DOHH2 (cell line): ENCODE measurements at regions not wholly inside any gene's neighbourhood (a gene's known extent, or its start where the extent isn't known, plus 50 kb on each side); places are given as distances from the start of the nearest gene placed in this dataset.

Experiments
- H3F3A ChIP-seq: fragments of 200-600 bp; sonication (generic), shearing (Covaris generic); 2 replicates; pipeline ENCODE4 v1.6.0; 2016; ENCODE audit warnings: antibody characterized with exemption, mild to moderate bottlenecking; ENCODE audit not compliant: control insufficient read depth, insufficient read depth
- H3K27ac ChIP-seq: fragments of 200-600 bp; sonication (generic); 2 replicates; pipeline ENCODE4 v1.5.1; 2014; ENCODE audit warnings: low read depth, mild to moderate bottlenecking, low read length, moderate library complexity
- H3K27me3 ChIP-seq: fragments of 200-600 bp; sonication (generic); 2 replicates; pipeline ENCODE4 v1.6.1; 2014; ENCODE audit warnings: mild to moderate bottlenecking, low read length, mixed read lengths; ENCODE audit not compliant: control insufficient read depth
- H3K36me3 ChIP-seq: fragments of 200-600 bp; sonication (generic); 2 replicates; pipeline ENCODE4 v1.6.1; 2014; ENCODE audit warnings: mild to moderate bottlenecking, low read length, moderate library complexity, mixed read lengths; ENCODE audit not compliant: control insufficient read depth
- H3K4me1 ChIP-seq: fragments of 200-600 bp; sonication (generic); 2 replicates; pipeline ENCODE4 v1.6.1; 2014; ENCODE audit warnings: mild to moderate bottlenecking, low read length, mixed read lengths; ENCODE audit not compliant: control insufficient read depth
- H3K4me2 ChIP-seq: fragments of 200-600 bp; sonication (generic); 2 replicates; pipeline ENCODE4 v1.6.0; 2014; ENCODE audit warnings: mild to moderate bottlenecking, low read length, moderate library complexity
- H3K4me3 ChIP-seq: fragments of 200-600 bp; sonication (generic); 2 replicates; pipeline ENCODE4 v1.5.1; 2014; ENCODE audit warnings: mild to moderate bottlenecking, low read length, mixed read lengths
- H3K79me2 ChIP-seq: fragments of 200-600 bp; sonication (generic); 2 replicates; pipeline ENCODE4 v1.6.1; 2014; ENCODE audit warnings: mild to moderate bottlenecking, low read length, mixed read lengths; ENCODE audit not compliant: control insufficient read depth
- H3K9me2 ChIP-seq: fragments of 200-600 bp; sonication (generic); replicated peaks from 2 replicates; pipeline ENCODE4 v1.6.1; 2014; ENCODE audit warnings: mild to moderate bottlenecking, low read length, mixed read lengths; ENCODE audit not compliant: control insufficient read depth
- H3K9me3 ChIP-seq: fragments of 200-600 bp; sonication (generic); 2 replicates; pipeline ENCODE4 v1.6.1; 2014; ENCODE audit warnings: antibody characterized with exemption, low read length, mixed read lengths; ENCODE audit not compliant: control insufficient read depth, insufficient read depth
- H4K20me1 ChIP-seq: fragments of 200-600 bp; sonication (generic); 2 replicates; pipeline ENCODE4 v1.6.0; 2014; ENCODE audit warnings: low read depth, mild to moderate bottlenecking, antibody characterized with exemption, low read length, moderate library complexity; ENCODE audit not compliant: control insufficient read depth, insufficient read depth
- CTCF ChIP-seq: fragments of 200-600 bp; sonication (generic); IDR thresholded peaks from one replicate; pipeline ENCODE4 v1.5.1; 2014; ENCODE audit warnings: antibody characterized with exemption, mild to moderate bottlenecking, low read depth, low read length; ENCODE audit not compliant: poor library complexity, severe bottlenecking
- EZH2phosphoT487 ChIP-seq: fragments of 200-600 bp; sonication (generic); IDR thresholded peaks from 2 replicates; pipeline ENCODE4 v1.6.1; 2017; ENCODE audit warnings: borderline replicate concordance, mild to moderate bottlenecking, antibody characterized with exemption, low read length, moderate library complexity, mixed read lengths

- H3K4me2 ChIP-seq = no peak overlapping the region
- H4K20me1 ChIP-seq = no peaks in the 10 kb centered on the region
- peaks cover 22% of the 10 kb centered on the region for H3K4me1 ChIP-seq
- no peaks in the 10 kb centered on the region for H3K36me3 ChIP-seq
- no peak overlapping the region for H3K27ac ChIP-seq
- TF ChIP-seq EZH2phosphoT487 (no peak), CTCF (no peak)
- H3K9me3 ChIP-seq = peaks cover 14% of the 10 kb centered on the region
- H3K9me2 ChIP-seq = no peaks in the 10 kb centered on the region
- no peaks in the 10 kb centered on the region for H3K79me2 ChIP-seq
- H3F3A ChIP-seq = no peaks in the 10 kb centered on the region
- no peaks in the 10 kb centered on the region for H3K27me3 ChIP-seq
- no peak overlapping the region for H3K4me3 ChIP-seq
Observed at GRCh38 chr4:128657638-128658037, 151.9 kb upstream of the JADE1 start.

GRCh38 chr4:128654465-128654864 lies 155.0 kb upstream of the JADE1 start:
- no peaks in the 10 kb centered on the region for H3K79me2 ChIP-seq
- H3K27me3 ChIP-seq = no peaks in the 10 kb centered on the region
- peaks cover 18% of the 10 kb centered on the region for H3K4me1 ChIP-seq
- no peaks in the 10 kb centered on the region for H3K36me3 ChIP-seq
- H3K4me3 ChIP-seq = no peak overlapping the region
- peaks cover 14% of the 10 kb centered on the region for H3K9me3 ChIP-seq
- H3K9me2 ChIP-seq = no peaks in the 10 kb centered on the region
- no peak for TF ChIP-seq EZH2phosphoT487
- no peak for TF ChIP-seq CTCF
- H3K27ac ChIP-seq = no peak overlapping the region
- no peaks in the 10 kb centered on the region for H3F3A ChIP-seq
- no peaks in the 10 kb centered on the region for H4K20me1 ChIP-seq
- no peak overlapping the region for H3K4me2 ChIP-seq

GRCh38 chr4:128653527-128654444 lies 155.7 kb upstream of the JADE1 start:
- H3K36me3 ChIP-seq = no peaks in the 10 kb centered on the region
- H3K79me2 ChIP-seq = no peaks in the 10 kb centered on the region
- peaks cover 14% of the 10 kb centered on the region for H3K9me3 ChIP-seq
- no peaks in the 10 kb centered on the region for H3K9me2 ChIP-seq
- peaks cover 15% of the 10 kb centered on the region for H3K4me1 ChIP-seq
- TF ChIP-seq CTCF = no peak
- no peak for TF ChIP-seq EZH2phosphoT487
- H3K27me3 ChIP-seq = no peaks in the 10 kb centered on the region
- no peaks in the 10 kb centered on the region for H4K20me1 ChIP-seq
- H3K27ac ChIP-seq = no peak overlapping the region
- no peaks in the 10 kb centered on the region for H3F3A ChIP-seq
- no peak overlapping the region for H3K4me2 ChIP-seq
- no peak overlapping the region for H3K4me3 ChIP-seq
